ENCODE measurements at regions not wholly inside any gene's neighbourhood (a gene's known extent, or its start where the extent isn't known, plus 50 kb on each side); places are given as distances from the start of the nearest gene placed in this dataset.

DNA sequence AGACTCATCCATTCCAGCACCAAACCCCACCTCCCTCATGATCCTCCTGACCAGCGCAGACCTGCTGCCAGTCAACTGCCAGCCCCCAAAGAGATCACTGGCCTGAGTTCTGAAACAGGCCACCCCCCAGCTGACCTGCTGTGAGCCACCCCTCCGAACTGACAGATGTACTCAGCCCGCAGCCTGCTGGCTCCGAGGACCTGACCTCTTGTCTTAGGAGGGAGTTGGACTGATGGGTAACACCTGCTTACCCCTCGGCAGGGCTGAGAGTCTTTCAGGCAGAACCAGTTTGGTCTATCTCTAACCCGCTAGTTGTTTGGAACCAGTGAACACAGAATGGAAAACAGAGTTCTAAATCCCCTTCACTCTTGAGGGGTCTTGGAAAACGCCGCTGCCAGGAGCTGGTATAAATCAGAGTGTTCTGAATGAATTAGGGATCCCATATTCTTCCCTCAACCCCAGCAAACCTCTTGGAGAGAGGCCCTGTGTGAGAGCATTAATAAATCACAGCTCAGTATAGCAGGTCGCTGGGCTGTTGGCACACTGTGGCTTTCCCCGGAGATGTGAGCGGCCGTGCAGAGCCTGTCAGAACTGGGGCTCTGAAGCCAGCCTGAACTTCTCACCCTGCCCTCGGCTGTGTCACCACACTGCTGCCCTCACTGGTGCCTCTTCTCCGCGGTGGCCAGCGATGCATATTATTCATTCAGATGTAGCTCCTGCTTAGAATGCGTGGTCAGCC, 165.1 kb upstream of the NCAM1 start:
- no peak for DNase-seq

GRCh38 chr11:112797092-112797491, 164.1 kb upstream of the NCAM1 start:
- no peak for DNase-seq

DNA sequence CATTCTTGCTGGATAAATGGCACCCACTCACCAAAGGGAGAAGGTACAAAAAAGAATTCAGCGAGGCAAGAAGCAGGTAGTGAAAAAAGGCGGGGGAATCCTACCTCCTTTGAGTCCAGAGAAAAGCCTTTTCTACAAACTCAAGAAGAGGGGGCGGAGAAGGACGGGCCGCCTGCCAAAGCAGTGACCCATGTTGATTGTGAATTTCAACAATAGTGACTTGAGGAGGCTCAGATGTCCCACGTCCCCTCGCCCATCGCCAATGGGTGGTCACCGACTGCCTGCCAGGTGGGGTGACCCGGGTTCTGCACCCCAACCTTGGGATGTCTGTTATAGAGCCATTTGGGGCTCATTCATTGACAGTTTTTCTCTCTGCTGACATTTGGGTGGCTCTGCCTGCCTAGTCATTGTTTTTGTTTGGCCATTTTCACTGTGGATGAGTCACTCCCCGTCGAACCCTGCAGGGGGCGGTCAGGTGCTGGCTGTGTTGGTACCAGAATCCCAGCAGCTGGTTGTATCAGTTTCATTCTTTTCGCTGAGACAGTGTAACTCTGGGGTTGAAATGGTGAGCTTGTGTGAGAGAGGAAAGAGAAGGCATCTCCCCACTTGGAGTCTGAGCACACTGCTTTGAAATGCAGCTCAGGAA, 163.4 kb upstream of the NCAM1 start:
- DNase-seq: peak; percentile 27

- no peak for DNase-seq
Observed at GRCh38 chr11:112801025-112801816, 160.0 kb upstream of the NCAM1 start.

DNA sequence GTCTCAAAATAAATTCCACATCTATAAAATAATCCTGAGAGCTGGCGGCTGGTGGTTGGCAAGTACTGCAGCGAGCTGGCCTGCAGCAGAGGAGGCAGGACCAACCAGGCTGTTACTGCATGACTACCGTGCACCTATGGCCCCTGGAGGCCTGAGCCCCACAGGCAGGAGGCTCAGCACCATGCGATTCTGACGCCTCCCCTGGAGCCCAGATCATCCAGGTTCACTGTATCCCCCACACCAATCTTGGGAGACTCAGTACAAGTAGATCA, 159.5 kb upstream of the NCAM1 start:
- no peak for DNase-seq

GRCh38 chr11:112805658-112806057, 155.6 kb upstream of the NCAM1 start:
- no peak for DNase-seq

GRCh38 chr11:112806256-112806655, 155.0 kb upstream of the NCAM1 start:
- DNase-seq: no peak

GRCh38 chr11:112806876-112807275, 154.3 kb upstream of the NCAM1 start:
- no peak for DNase-seq

DNA sequence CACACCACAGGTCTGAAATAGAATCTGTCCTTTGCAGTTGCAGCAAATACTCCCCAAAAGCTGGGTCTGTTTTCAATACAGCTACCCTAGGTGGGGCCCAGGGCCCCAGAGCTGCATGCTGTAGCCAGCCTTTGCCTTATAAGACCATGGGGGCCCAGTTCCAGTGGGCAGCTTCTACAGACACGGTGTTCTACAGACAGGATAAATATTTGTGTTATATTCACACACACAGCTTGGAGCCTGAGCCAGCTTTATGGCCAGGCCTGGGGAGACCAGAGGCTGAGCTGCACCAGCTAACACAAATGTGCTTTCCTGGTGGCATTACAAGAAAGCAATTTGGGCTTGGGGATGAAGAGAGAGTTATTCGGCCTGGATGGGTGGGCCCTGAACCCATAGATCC, 151.8 kb upstream of the NCAM1 start:
- DNase-seq: no peak

GRCh38 chr11:112810951-112811350, 150.3 kb upstream of the NCAM1 start:
- no peak for DNase-seq

DNA sequence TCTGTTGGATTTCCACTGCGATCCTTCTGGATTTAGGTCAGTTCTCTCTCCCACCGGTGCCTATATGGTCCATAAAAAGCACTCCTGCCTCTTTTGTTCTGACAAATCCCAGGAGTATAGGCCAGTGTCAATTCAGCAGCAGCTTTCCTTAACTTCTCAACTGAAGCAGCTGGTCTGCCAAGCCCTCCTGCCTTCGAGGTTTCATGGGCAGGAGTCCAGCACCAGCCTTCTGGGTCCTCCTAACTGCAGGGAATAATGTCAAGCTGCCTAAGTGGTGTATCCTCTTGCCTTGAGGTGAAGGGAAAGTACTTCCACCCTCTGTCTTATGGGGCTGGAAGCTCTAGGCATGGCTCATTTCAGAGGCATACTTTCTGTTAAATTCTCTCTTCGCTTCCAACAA, 149.4 kb upstream of the NCAM1 start:
- DNase-seq: no peak

GRCh38 chr11:112812729-112813128, 148.5 kb upstream of the NCAM1 start:
- no peak for DNase-seq

DNA sequence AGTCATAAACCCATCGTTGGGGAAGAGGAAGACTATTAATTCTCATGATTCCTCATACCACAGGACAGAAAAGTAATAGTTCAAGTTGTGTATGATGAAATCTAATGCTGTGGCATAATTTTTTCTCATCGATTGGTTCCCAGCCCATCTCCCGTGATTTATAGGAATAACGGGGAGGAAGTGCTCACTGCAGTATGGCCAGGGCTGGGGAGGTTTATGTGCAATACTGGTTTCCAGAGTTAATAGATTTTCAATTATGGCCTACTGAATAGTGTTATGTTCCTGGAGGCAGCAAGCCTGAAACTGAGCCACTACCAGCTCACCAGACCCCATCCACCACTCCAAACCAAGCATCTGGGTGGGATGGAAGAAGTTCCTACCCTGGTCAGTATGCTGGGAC, 147.1 kb upstream of the NCAM1 start:
- DNase-seq: no peak

DNA sequence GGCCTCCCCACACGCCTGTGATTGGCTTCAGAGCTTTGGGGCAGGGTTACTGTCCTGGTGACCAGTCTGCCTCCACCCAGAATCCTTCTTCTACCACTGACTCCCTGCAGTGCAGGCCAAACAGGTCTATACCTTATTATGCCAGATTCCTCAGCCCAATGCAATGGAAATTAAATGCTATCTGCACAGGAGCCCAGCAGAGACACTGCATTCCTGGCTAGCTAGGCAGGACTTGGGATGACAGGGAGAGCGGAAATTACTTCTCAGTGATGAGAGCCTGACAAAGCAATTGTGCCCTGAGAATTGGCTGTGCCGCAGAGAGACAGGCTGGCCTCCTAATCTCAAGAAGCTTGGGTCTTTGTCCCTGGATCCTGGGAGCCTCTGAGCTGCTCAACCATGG, 143.8 kb upstream of the NCAM1 start:
- DNase-seq: no peak

DNA sequence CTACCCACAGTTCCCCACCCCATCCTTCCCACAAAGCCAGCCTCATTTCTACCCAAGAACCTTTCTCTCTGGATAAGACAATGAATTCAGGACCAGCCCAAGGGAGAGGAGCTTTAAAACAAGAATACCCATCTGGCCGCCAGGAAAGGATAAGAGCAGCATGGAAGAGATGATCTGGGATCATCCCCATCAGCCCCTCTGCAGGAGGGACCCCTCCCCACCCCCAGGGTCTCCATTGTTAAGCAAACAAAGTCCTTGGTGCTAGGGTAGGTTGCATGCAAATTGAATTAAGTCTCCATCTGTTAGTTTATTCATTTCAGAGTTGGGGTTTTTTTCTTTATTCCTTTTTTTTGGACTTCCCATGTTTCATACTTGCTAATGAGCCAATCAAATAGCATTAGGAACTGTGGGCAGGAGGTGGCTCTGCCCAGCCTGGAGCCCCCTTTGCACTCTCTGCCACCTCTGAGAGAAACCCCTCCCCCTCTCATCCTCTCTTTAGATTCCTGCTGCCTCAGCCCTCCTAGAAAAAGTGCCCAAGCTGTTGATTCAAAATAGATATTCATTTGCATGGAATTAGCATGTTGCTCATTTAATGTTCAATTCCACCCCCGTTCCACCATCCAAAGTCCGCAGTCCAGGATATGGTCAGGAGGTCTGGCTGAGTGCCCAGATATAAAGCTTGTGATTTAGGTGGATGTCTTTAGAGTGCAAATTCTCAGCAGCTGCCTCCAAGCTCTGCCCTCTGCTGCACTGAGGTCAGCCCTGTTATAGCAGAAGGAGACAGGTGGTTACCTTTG, 138.5 kb upstream of the NCAM1 start:
- DNase-seq: no peak

DNA sequence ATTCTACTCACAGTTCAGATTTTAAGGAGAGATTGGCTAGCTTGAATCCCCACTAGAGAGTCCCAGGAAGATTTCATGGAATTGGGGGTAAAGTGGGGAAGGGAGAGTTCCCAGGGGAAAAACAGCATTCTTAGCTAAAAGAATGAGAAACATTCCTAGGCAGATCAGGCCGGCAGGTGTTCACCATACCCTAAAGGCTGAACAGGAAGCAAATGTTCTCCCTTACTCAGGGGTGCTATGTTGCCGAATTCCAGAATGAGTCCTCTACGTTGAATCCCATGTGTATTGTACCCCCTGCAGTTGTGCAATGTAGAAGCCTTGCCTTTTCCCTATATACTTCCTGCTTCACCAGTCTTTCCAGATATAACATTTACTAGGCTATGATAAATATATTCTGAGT, 135.2 kb upstream of the NCAM1 start:
- no peak for DNase-seq

GRCh38 chr11:112826788-112827187, 134.4 kb upstream of the NCAM1 start:
- no peak for DNase-seq

DNA sequence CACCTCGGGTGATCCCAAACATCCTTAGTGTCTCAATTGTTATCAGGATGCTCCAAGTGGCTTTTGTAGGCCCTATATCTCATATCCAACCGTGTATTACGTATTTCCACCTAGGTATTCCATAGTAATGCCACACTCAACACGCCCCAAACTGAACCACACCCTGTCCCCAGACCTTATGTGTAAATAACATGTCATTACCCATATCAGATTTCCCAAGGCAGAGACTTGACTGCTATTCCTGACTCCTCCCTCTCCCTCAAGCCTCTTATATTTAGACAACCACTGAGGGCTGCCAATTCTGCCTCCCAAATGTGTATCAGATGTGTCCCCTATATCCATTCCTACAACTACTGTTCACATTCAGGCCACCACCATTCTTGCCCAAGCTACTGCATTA, 132.8 kb upstream of the NCAM1 start:
- DNase-seq: no peak

GRCh38 chr11:112829971-112830654, 131.1 kb upstream of the NCAM1 start:
- no peak for DNase-seq

- no peak for DNase-seq
Observed at GRCh38 chr11:112831041-112831440, 130.2 kb upstream of the NCAM1 start.

DNA sequence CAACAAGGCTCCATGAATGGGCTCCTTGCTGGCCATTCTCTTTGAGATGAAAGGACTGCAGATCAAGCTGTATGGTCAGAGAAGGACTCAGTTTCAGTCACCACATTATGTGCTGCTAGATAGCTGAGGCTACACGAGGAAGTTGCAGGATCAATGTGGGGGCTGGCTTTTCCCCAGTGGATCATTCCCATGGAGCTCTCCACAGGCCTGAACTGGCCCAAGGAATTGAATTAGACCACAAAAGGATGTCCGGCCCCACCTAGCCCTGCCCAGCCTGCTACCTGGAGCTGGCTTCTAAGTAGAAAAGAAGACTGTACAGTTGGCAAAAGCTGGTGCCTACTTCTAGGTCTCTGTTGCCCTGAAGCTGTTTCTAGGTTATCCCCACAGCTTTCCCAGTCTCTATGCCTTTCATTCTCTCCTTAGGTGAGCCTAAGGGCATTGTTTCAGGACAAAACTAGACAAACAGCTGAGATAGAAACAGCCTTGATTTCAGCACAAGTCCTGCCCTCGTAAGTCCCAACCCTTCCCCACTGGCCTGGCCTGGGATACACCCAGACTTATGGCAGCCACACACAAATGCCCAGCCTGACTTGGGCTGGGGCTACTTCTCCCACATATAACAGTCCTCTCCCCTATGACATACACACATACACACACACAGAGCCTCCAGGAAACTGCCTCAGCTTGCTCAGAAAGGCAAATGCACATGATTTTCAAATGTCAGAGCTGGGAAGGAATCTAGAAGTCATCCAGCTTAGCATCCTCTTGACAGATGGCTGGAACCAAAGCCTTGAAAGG, 129.1 kb upstream of the NCAM1 start:
- DNase-seq: no peak

DNA sequence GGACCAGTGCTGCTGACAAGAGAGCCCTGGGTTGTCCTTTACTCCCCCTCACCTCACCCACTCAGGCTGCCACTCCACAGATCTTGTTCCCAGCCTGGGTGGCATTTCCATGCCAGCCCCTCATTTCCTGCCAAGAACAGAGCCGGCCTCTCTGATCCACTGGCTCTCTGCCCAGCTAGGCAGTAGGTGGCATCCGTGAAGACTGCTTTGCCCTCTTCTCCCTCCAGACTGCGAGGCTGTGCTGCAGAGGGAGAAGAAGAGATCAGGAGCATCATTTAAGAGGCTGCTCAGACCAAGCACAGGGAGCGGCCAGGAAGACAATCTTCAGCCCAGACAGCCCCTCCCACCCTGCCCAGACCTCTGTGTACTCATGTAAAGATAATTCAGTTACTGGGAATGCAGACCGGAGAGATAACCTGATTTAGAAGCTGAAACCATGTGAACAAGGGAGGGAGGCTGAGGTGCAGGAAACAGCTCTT, 126.9 kb upstream of the NCAM1 start:
- no peak for DNase-seq
